C4-2B (cell line): ENCODE measurements at regions not wholly inside any gene's neighbourhood (a gene's known extent, or its start where the extent isn't known, plus 50 kb on each side); places are given as distances from the start of the nearest gene placed in this dataset.

Experiments used
- CTCF ChIP-seq: fragments of 450-650 bp; conservative IDR thresholded peaks from 2 replicates; pipeline ENCODE4 v1.5.1; 2017; ENCODE audit warnings: mild to moderate bottlenecking
- ZFX ChIP-seq: fragments of 450-650 bp; IDR thresholded peaks from 2 replicates; pipeline ENCODE4 v1.6.1; 2017

GRCh38 chr9:13487071-13487470 is 207.6 kb upstream of the MPDZ start:
- TF ChIP-seq CTCF: no peak
- TF ChIP-seq ZFX: no peak
